Peyer's patch (tissue), 4 donors: ENCODE measurements at regions not wholly inside any gene's neighbourhood (a gene's known extent, or its start where the extent isn't known, plus 50 kb on each side); places are given as distances from the start of the nearest gene placed in this dataset.

Source experiments
- CTCF ChIP-seq, 6 experiments: fragments of 450-650 bp in 4 of 6; fragments of 200-600 bp in 2 of 6; sonication (generic) in 1 of 6; IDR thresholded peaks; one replicate each; pipeline ENCODE4 v1.5.1; 2017 to 2019; ENCODE audit warnings: antibody characterized with exemption in 6 of 6, mild to moderate bottlenecking in 3 of 6, moderate library complexity in 1 of 6
- POLR2A ChIP-seq, 2 donors: fragments of 450-650 bp; IDR thresholded peaks; one replicate each; pipeline ENCODE4 v1.5.1; 2017; ENCODE audit warnings: antibody characterized with exemption in 2 of 2, mild to moderate bottlenecking in 2 of 2, moderate library complexity in 2 of 2

- TF ChIP-seq CTCF (IDR thresholded peaks at IDR 0.05) (no peak), POLR2A (IDR thresholded peaks at IDR 0.05) (no peak)
Measured at GRCh38 chrX:149993989-149994388, 55.7 kb upstream of the EOLA2 start.
